DOHH2 (cell line): ENCODE measurements at regions not wholly inside any gene's neighbourhood (a gene's known extent, or its start where the extent isn't known, plus 50 kb on each side); places are given as distances from the start of the nearest gene placed in this dataset.

ENCODE experiments used
- H3F3A ChIP-seq: fragments of 200-600 bp; sonication (generic), shearing (Covaris generic); 2 replicates; pipeline ENCODE4 v1.6.0; 2016; ENCODE audit warnings: antibody characterized with exemption, mild to moderate bottlenecking; ENCODE audit not compliant: control insufficient read depth, insufficient read depth
- H3K27ac ChIP-seq: fragments of 200-600 bp; sonication (generic); 2 replicates; pipeline ENCODE4 v1.5.1; 2014; ENCODE audit warnings: low read depth, mild to moderate bottlenecking, low read length, moderate library complexity
- H3K27me3 ChIP-seq: fragments of 200-600 bp; sonication (generic); 2 replicates; pipeline ENCODE4 v1.6.1; 2014; ENCODE audit warnings: mild to moderate bottlenecking, low read length, mixed read lengths; ENCODE audit not compliant: control insufficient read depth
- H3K36me3 ChIP-seq: fragments of 200-600 bp; sonication (generic); 2 replicates; pipeline ENCODE4 v1.6.1; 2014; ENCODE audit warnings: mild to moderate bottlenecking, low read length, moderate library complexity, mixed read lengths; ENCODE audit not compliant: control insufficient read depth
- H3K4me1 ChIP-seq: fragments of 200-600 bp; sonication (generic); 2 replicates; pipeline ENCODE4 v1.6.1; 2014; ENCODE audit warnings: mild to moderate bottlenecking, low read length, mixed read lengths; ENCODE audit not compliant: control insufficient read depth
- H3K4me2 ChIP-seq: fragments of 200-600 bp; sonication (generic); 2 replicates; pipeline ENCODE4 v1.6.0; 2014; ENCODE audit warnings: mild to moderate bottlenecking, low read length, moderate library complexity
- H3K4me3 ChIP-seq: fragments of 200-600 bp; sonication (generic); 2 replicates; pipeline ENCODE4 v1.5.1; 2014; ENCODE audit warnings: mild to moderate bottlenecking, low read length, mixed read lengths
- H3K79me2 ChIP-seq: fragments of 200-600 bp; sonication (generic); 2 replicates; pipeline ENCODE4 v1.6.1; 2014; ENCODE audit warnings: mild to moderate bottlenecking, low read length, mixed read lengths; ENCODE audit not compliant: control insufficient read depth
- H3K9me2 ChIP-seq: fragments of 200-600 bp; sonication (generic); replicated peaks from 2 replicates; pipeline ENCODE4 v1.6.1; 2014; ENCODE audit warnings: mild to moderate bottlenecking, low read length, mixed read lengths; ENCODE audit not compliant: control insufficient read depth
- H3K9me3 ChIP-seq: fragments of 200-600 bp; sonication (generic); 2 replicates; pipeline ENCODE4 v1.6.1; 2014; ENCODE audit warnings: antibody characterized with exemption, low read length, mixed read lengths; ENCODE audit not compliant: control insufficient read depth, insufficient read depth
- H4K20me1 ChIP-seq: fragments of 200-600 bp; sonication (generic); 2 replicates; pipeline ENCODE4 v1.6.0; 2014; ENCODE audit warnings: low read depth, mild to moderate bottlenecking, antibody characterized with exemption, low read length, moderate library complexity; ENCODE audit not compliant: control insufficient read depth, insufficient read depth
- EZH2phosphoT487 ChIP-seq: fragments of 200-600 bp; sonication (generic); IDR thresholded peaks from 2 replicates; pipeline ENCODE4 v1.6.1; 2017; ENCODE audit warnings: borderline replicate concordance, mild to moderate bottlenecking, antibody characterized with exemption, low read length, moderate library complexity, mixed read lengths
- TF ChIP-seq, protein P1 (sequence below): fragments of 200-600 bp; sonication (generic); IDR thresholded peaks from one replicate; pipeline ENCODE4 v1.5.1; 2014; ENCODE audit warnings: antibody characterized with exemption, mild to moderate bottlenecking, low read depth, low read length; ENCODE audit not compliant: poor library complexity, severe bottlenecking

GRCh38 chr11:131253656-131254151 is 116.7 kb upstream of the NTM start:
- no peak overlapping the region for H3K4me2 ChIP-seq
- no peak for TF ChIP-seq EZH2phosphoT487
- TF ChIP-seq, protein P1, sequence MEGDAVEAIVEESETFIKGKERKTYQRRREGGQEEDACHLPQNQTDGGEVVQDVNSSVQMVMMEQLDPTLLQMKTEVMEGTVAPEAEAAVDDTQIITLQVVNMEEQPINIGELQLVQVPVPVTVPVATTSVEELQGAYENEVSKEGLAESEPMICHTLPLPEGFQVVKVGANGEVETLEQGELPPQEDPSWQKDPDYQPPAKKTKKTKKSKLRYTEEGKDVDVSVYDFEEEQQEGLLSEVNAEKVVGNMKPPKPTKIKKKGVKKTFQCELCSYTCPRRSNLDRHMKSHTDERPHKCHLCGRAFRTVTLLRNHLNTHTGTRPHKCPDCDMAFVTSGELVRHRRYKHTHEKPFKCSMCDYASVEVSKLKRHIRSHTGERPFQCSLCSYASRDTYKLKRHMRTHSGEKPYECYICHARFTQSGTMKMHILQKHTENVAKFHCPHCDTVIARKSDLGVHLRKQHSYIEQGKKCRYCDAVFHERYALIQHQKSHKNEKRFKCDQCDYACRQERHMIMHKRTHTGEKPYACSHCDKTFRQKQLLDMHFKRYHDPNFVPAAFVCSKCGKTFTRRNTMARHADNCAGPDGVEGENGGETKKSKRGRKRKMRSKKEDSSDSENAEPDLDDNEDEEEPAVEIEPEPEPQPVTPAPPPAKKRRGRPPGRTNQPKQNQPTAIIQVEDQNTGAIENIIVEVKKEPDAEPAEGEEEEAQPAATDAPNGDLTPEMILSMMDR = no peak
- H3K9me2 ChIP-seq = no peaks in the 10 kb centered on the region
- no peaks in the 10 kb centered on the region for H3K9me3 ChIP-seq
- H3K4me3 ChIP-seq = no peak overlapping the region
- no peaks in the 10 kb centered on the region for H4K20me1 ChIP-seq
- no peak overlapping the region for H3K27ac ChIP-seq
- H3F3A ChIP-seq = no peaks in the 10 kb centered on the region
- no peaks in the 10 kb centered on the region for H3K4me1 ChIP-seq
- peaks cover 10% of the 10 kb centered on the region for H3K27me3 ChIP-seq
- H3K79me2 ChIP-seq = no peaks in the 10 kb centered on the region
- H3K36me3 ChIP-seq = no peaks in the 10 kb centered on the region

DNA sequence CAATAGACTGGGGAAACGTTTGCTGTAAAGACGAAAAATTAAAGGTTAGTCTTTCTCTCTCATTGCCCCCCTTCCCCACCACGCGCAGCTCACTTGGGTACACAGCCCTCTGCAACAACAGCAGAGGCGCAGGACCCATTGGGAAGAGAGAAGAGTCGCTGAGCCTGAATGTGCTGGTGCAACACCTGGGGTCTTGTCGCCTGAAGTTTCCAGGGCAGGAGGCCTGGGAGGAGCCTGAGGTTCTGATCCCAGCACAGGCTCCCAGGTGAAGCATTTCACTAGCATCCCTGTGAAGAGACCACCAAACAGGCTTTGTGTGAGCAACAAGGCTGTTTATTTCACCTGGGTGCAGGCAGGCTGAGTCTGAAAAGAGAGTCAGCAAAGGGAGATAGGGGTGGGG is 116.2 kb upstream of the NTM start:
- H3K36me3 ChIP-seq = no peaks in the 10 kb centered on the region
- no peaks in the 10 kb centered on the region for H3K79me2 ChIP-seq
- H3F3A ChIP-seq = no peaks in the 10 kb centered on the region
- H3K27ac ChIP-seq = no peak overlapping the region
- no peaks in the 10 kb centered on the region for H3K4me1 ChIP-seq
- H3K9me2 ChIP-seq = no peaks in the 10 kb centered on the region
- H3K9me3 ChIP-seq = no peaks in the 10 kb centered on the region
- no peak for TF ChIP-seq EZH2phosphoT487
- TF ChIP-seq, protein P1 = no peak
- H3K4me3 ChIP-seq = no peak overlapping the region
- no peak overlapping the region for H3K4me2 ChIP-seq
- H4K20me1 ChIP-seq = no peaks in the 10 kb centered on the region
- H3K27me3 ChIP-seq = peaks cover 10% of the 10 kb centered on the region

DNA sequence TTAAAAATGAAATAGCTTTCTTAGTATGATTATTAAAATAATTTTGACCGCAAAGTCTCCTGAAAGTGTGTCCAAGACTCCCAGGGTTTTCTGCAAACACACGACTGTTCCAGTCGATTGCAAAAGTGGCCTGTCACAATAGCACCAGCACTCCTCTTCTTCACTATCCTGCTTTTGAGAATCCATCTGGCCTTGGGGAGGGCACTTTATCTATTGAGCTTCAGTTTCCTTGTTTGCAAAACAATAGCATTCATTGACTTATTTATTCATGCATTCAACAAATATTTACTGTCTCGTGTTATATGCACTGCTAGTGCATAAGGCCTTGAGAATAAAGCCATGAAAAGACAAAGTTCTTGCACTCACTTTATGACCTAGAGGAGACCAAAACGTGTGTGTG is 96.2 kb upstream of the NTM start:
- Histone ChIP-seq H3K79me2 (no peaks in the 10 kb centered on the region), H3K27me3 (no peaks in the 10 kb centered on the region), H3K36me3 (no peaks in the 10 kb centered on the region), H4K20me1 (no peaks in the 10 kb centered on the region), H3K4me1 (no peaks in the 10 kb centered on the region), H3K4me2 (no peak overlapping the region), H3F3A (no peaks in the 10 kb centered on the region), H3K27ac (no peak overlapping the region), H3K9me2 (no peaks in the 10 kb centered on the region), H3K4me3 (no peak overlapping the region), H3K9me3 (no peaks in the 10 kb centered on the region)
- no peak for TF ChIP-seq EZH2phosphoT487
- TF ChIP-seq, protein P1 = no peak
